Left lung (tissue), 4 donors: ENCODE measurements at regions not wholly inside any gene's neighbourhood (a gene's known extent, or its start where the extent isn't known, plus 50 kb on each side); places are given as distances from the start of the nearest gene placed in this dataset.

Experiments used
- ATAC-seq: fragments of 200-7000 bp; cut with Tn5 transposase; one replicate; pipeline ENCODE4 v1.9.1; 2020; ENCODE audit warnings: moderate library complexity
- DNase-seq, 4 donors: peaks; one replicate each; pipeline ENCODE4 v3.0.0-alpha.2; 2013 to 2020
- H3K27ac ChIP-seq, 2 donors: fragments of 200-600 bp; sonication (generic) in 1 of 2; one replicate each; pipeline versions ENCODE4 v1.5.0 to v1.8.0; 2020 to 2021
- H3K27me3 ChIP-seq, 2 donors: fragments of 200-600 bp; sonication (generic) in 1 of 2; one replicate each; pipeline versions ENCODE4 v1.5.0 to v1.8.0; 2020 to 2021
- H3K36me3 ChIP-seq, 2 donors: fragments of 200-600 bp; sonication (generic) in 1 of 2; one replicate each; pipeline versions ENCODE4 v1.5.0 to v1.8.0; 2020 to 2021
- H3K4me1 ChIP-seq, 2 donors: fragments of 200-600 bp; one replicate each; pipeline ENCODE4 v1.8.0; 2021
- H3K4me3 ChIP-seq, 2 donors: fragments of 200-600 bp; sonication (generic) in 1 of 2; one replicate each; pipeline versions ENCODE4 v1.5.0 to v1.8.0; 2020 to 2021; ENCODE audit warnings: mild to moderate bottlenecking in 1 of 2
- H3K9me3 ChIP-seq, 2 donors: fragments of 200-600 bp; sonication (generic) in 1 of 2; one replicate each; pipeline versions ENCODE4 v1.5.0 to v1.8.0; 2020 to 2021
- CTCF ChIP-seq, 2 donors: fragments of 200-600 bp; sonication (generic) in 1 of 2; IDR thresholded peaks; one replicate each; pipeline versions ENCODE4 v1.5.0 to v1.8.0; 2021; ENCODE audit warnings: antibody characterized with exemption in 2 of 2
- intact Hi-C, 2 donors: fragments of 100-400 bp; cut with DNase I; formaldehyde crosslinking; loops; one replicate each; pipeline versions ENCODE4 v1.11.2 to v1.14.2; 2022
- donor health status: DM: no; HTN: yes; CAD: no.
- donor health status: DM: no; HTN: no; CAD: no.

- Histone ChIP-seq H3K9me3 (no peaks in the 10 kb centered on the region), H3K27me3 (no peaks in the 10 kb centered on the region), H3K4me1 (no peaks in the 10 kb centered on the region), H3K27ac (no peak overlapping the region), H3K36me3 (no peaks in the 10 kb centered on the region), H3K4me3 (no peak overlapping the region)
- TF ChIP-seq CTCF (IDR thresholded peaks at IDR 0.05) = no peak
- intact Hi-C loops = no loop called here
- ATAC-seq = no peak
- DNase-seq = no peak
Measured at GRCh38 chr2:59798687-59799232, 754.7 kb downstream of the BCL11A start.

GRCh38 chr2:59791004-59791618 lies 762.3 kb downstream of the BCL11A start:
- Histone ChIP-seq H3K4me3 (no peak overlapping the region), H3K27ac (no peak overlapping the region), H3K27me3 (no peaks in the 10 kb centered on the region), H3K4me1 (no peaks in the 10 kb centered on the region), H3K9me3 (no peaks in the 10 kb centered on the region), H3K36me3 (no peaks in the 10 kb centered on the region)
- DNase-seq (no peak), ATAC-seq (no peak)
- intact Hi-C loops = no loop called here
- no peak for TF ChIP-seq CTCF (IDR thresholded peaks at IDR 0.05)

- ATAC-seq = no peak
Measured at GRCh38 chr2:59790186-59791003, 763.1 kb downstream of the BCL11A start.

GRCh38 chr2:59789523-59789922 lies 763.9 kb downstream of the BCL11A start:
- intact Hi-C loops = no loop called here
- DNase-seq (no peak), ATAC-seq (no peak)
- no peak overlapping the region for H3K27ac ChIP-seq
- no peak for TF ChIP-seq CTCF (IDR thresholded peaks at IDR 0.05)
- H3K27me3 ChIP-seq = no peaks in the 10 kb centered on the region
- no peaks in the 10 kb centered on the region for H3K4me1 ChIP-seq
- no peaks in the 10 kb centered on the region for H3K9me3 ChIP-seq
- no peak overlapping the region for H3K4me3 ChIP-seq
- H3K36me3 ChIP-seq = no peaks in the 10 kb centered on the region

More at GRCh38 chr2:59790186-59791003, 763.1 kb downstream of the BCL11A start:
- Histone ChIP-seq H3K27me3 (no peaks in the 10 kb centered on the region), H3K9me3 (no peaks in the 10 kb centered on the region), H3K36me3 (no peaks in the 10 kb centered on the region), H3K4me1 (no peaks in the 10 kb centered on the region), H3K4me3 (no peak overlapping the region), H3K27ac (no peak overlapping the region)
- DNase-seq = no peak
- TF ChIP-seq CTCF (IDR thresholded peaks at IDR 0.05) = no peak
- intact Hi-C loops = no loop called here

- no peaks in the 10 kb centered on the region for H3K9me3 ChIP-seq
- no peak for DNase-seq
- TF ChIP-seq CTCF (IDR thresholded peaks at IDR 0.05) = no peak
- intact Hi-C loops = no loop called here
- no peak overlapping the region for H3K4me3 ChIP-seq
- H3K4me1 ChIP-seq = no peaks in the 10 kb centered on the region
- no peaks in the 10 kb centered on the region for H3K27me3 ChIP-seq
- H3K36me3 ChIP-seq = no peaks in the 10 kb centered on the region
- H3K27ac ChIP-seq = no peak overlapping the region
- no peak for ATAC-seq
Measured at GRCh38 chr2:59787095-59787494, 766.4 kb downstream of the BCL11A start.
